HepG2 (cell line): ENCODE measurements at regions not wholly inside any gene's neighbourhood (a gene's known extent, or its start where the extent isn't known, plus 50 kb on each side); places are given as distances from the start of the nearest gene placed in this dataset.

Experiments used
- ATAC-seq: fragments of 200-7000 bp; cut with Tn5 transposase; 3 replicates; pipeline ENCODE4 v1.9.1; 2020; ENCODE audit warnings: mild to moderate bottlenecking, moderate library complexity
- BruUV-seq: library from RNA; stranded (reverse); fragments of 400-500 nt; replicated peaks from 2 replicates; lab custom pipeline; 2021; lab: Mats Ljungman, UMichigan
- CTCF ChIA-PET: fragments of 300-600 bp; formaldehyde crosslinking; extraction: SDS; loops from one replicate; lab custom pipeline; 2021; ENCODE audit warnings: low total read pairs, inconsistent platforms, low intra/inter-chr PET ratio; lab: Yijun Ruan, JAX
- POLR2A ChIA-PET: fragments of 350-600 bp; sonication (Branson Sonifier 250); formaldehyde crosslinking; loops from one replicate; lab custom pipeline; 2020; ENCODE audit warnings: antibody characterized with exemption, inconsistent platforms; lab: Yijun Ruan, JAX
- DNase-seq: peaks from one replicate; pipeline ENCODE4 v3.0.0-alpha.2; 2015; ENCODE audit warnings: low spot score
- FAIRE-seq: peaks from 3 replicates; lab custom pipeline; 2011; peaks lifted over from hg19 to GRCh38; lab: Jason Lieb, UNC
- H2AFZ ChIP-seq: one replicate; pipeline ENCODE4 v1.6.1; 2011; ENCODE audit warnings: low read length, inconsistent platforms
- H3K27ac ChIP-seq: fragments of 300-600 bp; 3 replicates; pipeline ENCODE4 v1.8.0; 2011; ENCODE audit warnings: mixed run types, mild to moderate bottlenecking, mixed read lengths, low read length, inconsistent platforms; ENCODE audit not compliant: insufficient read depth; ENCODE audit errors: extremely low read length
- H3K27me3 ChIP-seq, 2 experiments: fragments of 200-600 bp in 1 of 2; 2 replicates in 1 of 2; 3 replicates in 1 of 2; pipeline versions ENCODE4 v1.6.0 to v1.8.0; 2011; ENCODE audit warnings: low read length in 2 of 2, mild to moderate bottlenecking in 2 of 2, moderate library complexity in 2 of 2, inconsistent platforms in 1 of 2; ENCODE audit not compliant: insufficient read depth in 2 of 2, control insufficient read depth in 1 of 2
- H3K36me3 ChIP-seq, 2 experiments: fragments of 200-600 bp in 1 of 2; replicated peaks in 1 of 2; 2 replicates in 1 of 2; 3 replicates in 1 of 2; pipeline versions ENCODE4 v1.5.1 to v1.8.0; 2011; ENCODE audit warnings: low read length in 2 of 2, inconsistent platforms in 1 of 2; ENCODE audit not compliant: insufficient read depth in 2 of 2, control insufficient read depth in 1 of 2
- H3K4me1 ChIP-seq: 2 replicates; pipeline ENCODE4 v1.5.1; 2012; ENCODE audit warnings: low read length, inconsistent platforms; ENCODE audit not compliant: insufficient read depth
- H3K4me2 ChIP-seq: 2 replicates; pipeline ENCODE4 v1.6.0; 2011; ENCODE audit warnings: low read depth, low read length, inconsistent platforms
- H3K4me3 ChIP-seq, 3 experiments: fragments of 200-600 bp in 1 of 3; sonication (generic), shearing (Covaris generic) in 1 of 3; replicated peaks in 1 of 3; 2 replicates each; pipeline ENCODE4 v1.5.1; 2011 to 2016; ENCODE audit warnings: low read length in 3 of 3, inconsistent platforms in 2 of 3, low read depth in 2 of 3, mild to moderate bottlenecking in 2 of 3, control low read depth in 1 of 3, mixed read lengths in 1 of 3; ENCODE audit not compliant: insufficient read depth in 1 of 3
- H3K79me2 ChIP-seq: one replicate; pipeline ENCODE4 v1.6.1; 2011; ENCODE audit warnings: low read length, inconsistent platforms; ENCODE audit not compliant: insufficient read depth
- H3K9ac ChIP-seq: 2 replicates; pipeline ENCODE4 v1.6.0; 2011; ENCODE audit warnings: mild to moderate bottlenecking, low read depth, low read length, inconsistent platforms; ENCODE audit not compliant: insufficient read depth
- H3K9me3 ChIP-seq: 2 replicates; pipeline ENCODE4 v1.5.1; 2012; ENCODE audit warnings: mild to moderate bottlenecking, low read length
- H4K20me1 ChIP-seq: 2 replicates; pipeline ENCODE4 v1.6.0; 2011; ENCODE audit warnings: inconsistent platforms, mild to moderate bottlenecking, low read length, moderate library complexity; ENCODE audit not compliant: insufficient read depth
- ATF7-NPFF ChIP-seq: sonication (generic); formaldehyde crosslinking; IDR thresholded peaks from 2 replicates; pipeline ENCODE4 v1.8.1; 2023; ENCODE audit warnings: mild to moderate bottlenecking, low read depth, missing genetic modification reagents, moderate library complexity
- CBX2 ChIP-seq, 2 experiments: fragments of 200-600 bp in 1 of 2; sonication (generic); formaldehyde crosslinking in 1 of 2; IDR thresholded peaks; 2 replicates each; pipeline versions ENCODE4 v1.7.0 to v1.8.1; 2018 to 2022; ENCODE audit warnings: low read depth in 2 of 2, low read length in 1 of 2, mild to moderate bottlenecking in 1 of 2, missing genetic modification reagents in 1 of 2
- ETV5 ChIP-seq: IDR thresholded peaks from 2 replicates; pipeline ENCODE4 v1.6.1; 2018; ENCODE audit warnings: missing biosample characterization, missing genetic modification reagents, inconsistent platforms, borderline replicate concordance
- GPN1 ChIP-seq: sonication (generic); formaldehyde crosslinking; IDR thresholded peaks from 2 replicates; pipeline ENCODE4 v1.5.1; 2020; ENCODE audit warnings: missing genetic modification reagents, borderline replicate concordance
- SMYD3 ChIP-seq: sonication (generic); formaldehyde crosslinking; IDR thresholded peaks from 2 replicates; pipeline ENCODE4 v1.8.1; 2023; ENCODE audit warnings: mild to moderate bottlenecking, missing genetic modification reagents
- ZBTB7A ChIP-seq: sonication (generic); formaldehyde crosslinking; IDR thresholded peaks from 2 replicates; pipeline ENCODE4 v1.8.0; 2022; ENCODE audit warnings: mild to moderate bottlenecking, missing genetic modification reagents
- ZBTB7B ChIP-seq: sonication (generic); formaldehyde crosslinking; IDR thresholded peaks from 2 replicates; pipeline ENCODE4 v1.4.0; 2020; ENCODE audit warnings: missing genetic modification reagents
- ZFP37 ChIP-seq: sonication (generic); formaldehyde crosslinking; IDR thresholded peaks from 2 replicates; pipeline ENCODE4 v1.4.0; 2020; ENCODE audit warnings: missing genetic modification reagents, borderline replicate concordance
- ZNF136 ChIP-seq: sonication (generic); formaldehyde crosslinking; IDR thresholded peaks from 2 replicates; pipeline ENCODE4 v1.8.1; 2022; ENCODE audit warnings: low read depth, mild to moderate bottlenecking, moderate library complexity, missing genetic modification reagents
- ZNF160 ChIP-seq: sonication (generic); formaldehyde crosslinking; IDR thresholded peaks from 2 replicates; pipeline ENCODE4 v1.8.0; 2022; ENCODE audit warnings: mild to moderate bottlenecking, inconsistent platforms, missing genetic modification reagents
- ZNF17 ChIP-seq: sonication (generic); formaldehyde crosslinking; IDR thresholded peaks from 2 replicates; pipeline ENCODE4 v1.5.0; 2020; ENCODE audit warnings: mild to moderate bottlenecking, missing genetic modification reagents
- ZNF564 ChIP-seq: sonication (generic); formaldehyde crosslinking; IDR thresholded peaks from 2 replicates; pipeline ENCODE4 v1.8.1; 2023; ENCODE audit warnings: mild to moderate bottlenecking, missing genetic modification reagents
- ZNF614 ChIP-seq: IDR thresholded peaks from 2 replicates; pipeline ENCODE4 v1.6.1; 2018; ENCODE audit warnings: missing biosample characterization, missing genetic modification reagents, inconsistent platforms, borderline replicate concordance
- ZNF768 ChIP-seq: sonication (generic); formaldehyde crosslinking; IDR thresholded peaks from 2 replicates; pipeline ENCODE4 v1.4.0; 2020; ENCODE audit warnings: missing genetic modification reagents
- ZNF841 ChIP-seq: sonication (generic); formaldehyde crosslinking; IDR thresholded peaks from 2 replicates; pipeline ENCODE4 v1.8.1; 2023; ENCODE audit warnings: missing genetic modification reagents, borderline replicate concordance
- WGBS: methylation state at CpG from one replicate; pipeline ENCODE4 v1.1.6; 2017; ENCODE audit warnings: low lambda C conversion rate; 5-methylcytosine and 5-hydroxymethylcytosine counted together
- in situ Hi-C: cut with HindIII; loops from 2 replicates; pipeline ENCODE4 v1.10.0; 2017; ENCODE audit warnings: low pct_unique_long_range_greater_than_20kb; ENCODE audit not compliant: extremely low pct_ligation_motif_present
- intact Hi-C: fragments of 100-400 bp; cut with micrococcal nuclease; formaldehyde crosslinking; loops from one replicate; pipeline ENCODE4 v1.10.0; 2022; ENCODE audit not compliant: unreplicated experiment
- TF ChIP-seq, protein P1 (sequence below): sonication (generic); formaldehyde crosslinking; IDR thresholded peaks from 2 replicates; pipeline ENCODE4 v1.4.0; 2020; ENCODE audit warnings: mild to moderate bottlenecking, missing genetic modification reagents
- TF ChIP-seq, protein P2 (sequence below): IDR thresholded peaks from 2 replicates; pipeline ENCODE4 v1.6.1; 2016
- TF ChIP-seq, protein P3 (sequence below): sonication (generic); formaldehyde crosslinking; IDR thresholded peaks from 2 replicates; pipeline ENCODE4 v1.4.0; 2020; ENCODE audit warnings: missing genetic modification reagents
- TF ChIP-seq, protein P4 (sequence below): sonication (generic); formaldehyde crosslinking; conservative IDR thresholded peaks from 2 replicates; pipeline ENCODE4 v1.4.0; 2020; ENCODE audit warnings: missing genetic modification reagents
- TF ChIP-seq, protein P5 (sequence below): sonication (generic); formaldehyde crosslinking; IDR thresholded peaks from 2 replicates; pipeline ENCODE4 v1.5.0; 2020; ENCODE audit warnings: missing genetic modification reagents

DNA sequence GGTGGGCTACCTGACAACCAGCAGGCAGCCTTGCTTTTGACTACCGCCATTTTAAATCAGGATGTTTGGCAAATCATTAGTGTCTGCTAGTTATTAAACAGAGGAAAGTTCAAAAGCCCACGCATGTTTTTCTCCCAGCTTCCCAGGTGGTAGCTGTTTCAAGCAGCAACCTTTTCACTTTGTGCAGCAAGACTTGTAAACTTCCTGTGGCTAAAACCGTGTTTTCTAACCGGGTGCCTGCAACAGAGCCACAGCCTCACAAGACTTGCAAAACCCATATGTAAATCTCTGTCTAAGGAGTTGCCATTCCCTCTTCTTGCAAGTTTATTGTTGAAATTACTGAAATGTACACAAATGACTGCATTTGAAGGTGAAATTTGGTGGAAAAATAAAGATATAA lies 633.1 kb downstream of the BCL11A start:
- no peaks in the 10 kb centered on the region for H3K4me1 ChIP-seq
- 19% methylated on average over 4 of the region's 4 CpGs for WGBS
- H3K36me3 ChIP-seq, result no peaks in the 10 kb centered on the region
- H3K27me3 ChIP-seq, result no peaks in the 10 kb centered on the region
- no peak overlapping the region for H3K27ac ChIP-seq
- CTCF ChIA-PET, result no interaction called here
- FAIRE-seq (no peak), DNase-seq (no peak), ATAC-seq (no peak)
- no peaks in the 10 kb centered on the region for H3K9me3 ChIP-seq
- no peak overlapping the region for H3K4me2 ChIP-seq
- no peak overlapping the region for H2AFZ ChIP-seq
- BruUV-seq, result no TSS peak
- no peak overlapping the region for H3K4me3 ChIP-seq
- POLR2A ChIA-PET, result no interaction called here
- no peaks in the 10 kb centered on the region for H4K20me1 ChIP-seq
- in situ Hi-C loops, result no loop called here
- H3K79me2 ChIP-seq, result no peaks in the 10 kb centered on the region
- intact Hi-C loops, result no loop called here
- no peak for TF ChIP-seq ZNF17 (CRISPR knock-in tag)
- no peak for TF ChIP-seq ZFP37 (CRISPR knock-in tag)
- TF ChIP-seq CBX2 (IDR thresholded peaks at IDR 0.05; ENCODE audit: low read depth, low read length), result no peak
- TF ChIP-seq CBX2 (CRISPR knock-in tag; IDR thresholded peaks at IDR 0.05; ENCODE audit: low read depth), result no peak
- no peak for TF ChIP-seq ZBTB7A (CRISPR knock-in tag)
- no peak for TF ChIP-seq SMYD3
- TF ChIP-seq, protein P1, sequence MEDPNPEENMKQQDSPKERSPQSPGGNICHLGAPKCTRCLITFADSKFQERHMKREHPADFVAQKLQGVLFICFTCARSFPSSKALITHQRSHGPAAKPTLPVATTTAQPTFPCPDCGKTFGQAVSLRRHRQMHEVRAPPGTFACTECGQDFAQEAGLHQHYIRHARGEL (CRISPR knock-in tag), result no peak
- TF ChIP-seq ETV5 (CRISPR knock-in tag), result no peak
- TF ChIP-seq, protein P2, sequence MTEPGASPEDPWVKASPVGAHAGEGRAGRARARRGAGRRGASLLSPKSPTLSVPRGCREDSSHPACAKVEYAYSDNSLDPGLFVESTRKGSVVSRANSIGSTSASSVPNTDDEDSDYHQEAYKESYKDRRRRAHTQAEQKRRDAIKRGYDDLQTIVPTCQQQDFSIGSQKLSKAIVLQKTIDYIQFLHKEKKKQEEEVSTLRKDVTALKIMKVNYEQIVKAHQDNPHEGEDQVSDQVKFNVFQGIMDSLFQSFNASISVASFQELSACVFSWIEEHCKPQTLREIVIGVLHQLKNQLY (CRISPR knock-in tag), result no peak
- TF ChIP-seq ATF7-NPFF, result no peak
- no peak for TF ChIP-seq ZNF768
- TF ChIP-seq ZNF841, result no peak
- TF ChIP-seq, protein P3, sequence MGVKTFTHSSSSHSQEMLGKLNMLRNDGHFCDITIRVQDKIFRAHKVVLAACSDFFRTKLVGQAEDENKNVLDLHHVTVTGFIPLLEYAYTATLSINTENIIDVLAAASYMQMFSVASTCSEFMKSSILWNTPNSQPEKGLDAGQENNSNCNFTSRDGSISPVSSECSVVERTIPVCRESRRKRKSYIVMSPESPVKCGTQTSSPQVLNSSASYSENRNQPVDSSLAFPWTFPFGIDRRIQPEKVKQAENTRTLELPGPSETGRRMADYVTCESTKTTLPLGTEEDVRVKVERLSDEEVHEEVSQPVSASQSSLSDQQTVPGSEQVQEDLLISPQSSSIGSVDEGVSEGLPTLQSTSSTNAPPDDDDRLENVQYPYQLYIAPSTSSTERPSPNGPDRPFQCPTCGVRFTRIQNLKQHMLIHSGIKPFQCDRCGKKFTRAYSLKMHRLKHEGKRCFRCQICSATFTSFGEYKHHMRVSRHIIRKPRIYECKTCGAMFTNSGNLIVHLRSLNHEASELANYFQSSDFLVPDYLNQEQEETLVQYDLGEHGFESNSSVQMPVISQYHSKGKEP (CRISPR knock-in tag), result no peak
- no peak for TF ChIP-seq ZNF564 (CRISPR knock-in tag)
- TF ChIP-seq, protein P4, sequence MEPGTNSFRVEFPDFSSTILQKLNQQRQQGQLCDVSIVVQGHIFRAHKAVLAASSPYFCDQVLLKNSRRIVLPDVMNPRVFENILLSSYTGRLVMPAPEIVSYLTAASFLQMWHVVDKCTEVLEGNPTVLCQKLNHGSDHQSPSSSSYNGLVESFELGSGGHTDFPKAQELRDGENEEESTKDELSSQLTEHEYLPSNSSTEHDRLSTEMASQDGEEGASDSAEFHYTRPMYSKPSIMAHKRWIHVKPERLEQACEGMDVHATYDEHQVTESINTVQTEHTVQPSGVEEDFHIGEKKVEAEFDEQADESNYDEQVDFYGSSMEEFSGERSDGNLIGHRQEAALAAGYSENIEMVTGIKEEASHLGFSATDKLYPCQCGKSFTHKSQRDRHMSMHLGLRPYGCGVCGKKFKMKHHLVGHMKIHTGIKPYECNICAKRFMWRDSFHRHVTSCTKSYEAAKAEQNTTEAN (CRISPR knock-in tag), result no peak
- TF ChIP-seq ZBTB7B, result no peak
- TF ChIP-seq, protein P5, sequence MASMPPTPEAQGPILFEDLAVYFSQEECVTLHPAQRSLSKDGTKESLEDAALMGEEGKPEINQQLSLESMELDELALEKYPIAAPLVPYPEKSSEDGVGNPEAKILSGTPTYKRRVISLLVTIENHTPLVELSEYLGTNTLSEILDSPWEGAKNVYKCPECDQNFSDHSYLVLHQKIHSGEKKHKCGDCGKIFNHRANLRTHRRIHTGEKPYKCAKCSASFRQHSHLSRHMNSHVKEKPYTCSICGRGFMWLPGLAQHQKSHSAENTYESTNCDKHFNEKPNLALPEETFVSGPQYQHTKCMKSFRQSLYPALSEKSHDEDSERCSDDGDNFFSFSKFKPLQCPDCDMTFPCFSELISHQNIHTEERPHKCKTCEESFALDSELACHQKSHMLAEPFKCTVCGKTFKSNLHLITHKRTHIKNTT (CRISPR knock-in tag), result no peak
- no peak for TF ChIP-seq GPN1 (CRISPR knock-in tag)
- no peak for TF ChIP-seq ZNF160
- TF ChIP-seq ZNF614, result no peak
- TF ChIP-seq ZNF136 (CRISPR knock-in tag), result no peak
- no peak overlapping the region for H3K9ac ChIP-seq
